Activated CD4-positive, alpha-beta T cell treated with anti-CD3 and anti-CD28 coated beads, Interleukin-2, amount 50 U/mL, for 24 hours (primary cell): ENCODE measurements at regions not wholly inside any gene's neighbourhood (a gene's known extent, or its start where the extent isn't known, plus 50 kb on each side); places are given as distances from the start of the nearest gene placed in this dataset.
A peak's percentile ranks its signal among the peaks of the same experiment; 100 is the strongest.
"Not testable (repeated sequence)": the region's sequence is repeated elsewhere in the genome, so short reads cannot be mapped to it uniquely, and the experiment has no call there.

Source experiments
- DNase-seq, 2 donors: peaks; one replicate each; pipeline ENCODE4 v3.0.0-alpha.2; 2020; ENCODE audit warnings: low read depth in 1 of 2, low spot score in 1 of 2

DNA sequence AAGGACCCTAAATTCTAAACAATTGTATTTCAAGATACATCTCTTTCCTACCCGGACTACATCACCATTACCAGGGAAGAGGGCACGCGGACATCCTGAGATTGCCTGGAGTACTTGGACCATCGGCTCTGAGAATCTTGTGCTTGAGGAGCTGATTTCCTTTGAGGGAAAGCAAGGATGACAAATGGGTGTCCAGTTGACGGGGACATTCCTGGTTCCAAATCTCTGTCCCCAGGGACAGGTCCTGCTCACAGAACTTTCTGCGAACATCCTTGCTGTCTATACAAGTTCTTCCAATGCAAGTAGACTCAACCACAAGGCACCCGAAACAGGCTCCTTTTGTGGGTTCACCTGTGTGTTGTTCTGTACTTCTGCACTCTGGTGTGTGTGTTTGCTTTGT lies 289.5 kb upstream of the MYT1L start:
- no peak for DNase-seq

DNA sequence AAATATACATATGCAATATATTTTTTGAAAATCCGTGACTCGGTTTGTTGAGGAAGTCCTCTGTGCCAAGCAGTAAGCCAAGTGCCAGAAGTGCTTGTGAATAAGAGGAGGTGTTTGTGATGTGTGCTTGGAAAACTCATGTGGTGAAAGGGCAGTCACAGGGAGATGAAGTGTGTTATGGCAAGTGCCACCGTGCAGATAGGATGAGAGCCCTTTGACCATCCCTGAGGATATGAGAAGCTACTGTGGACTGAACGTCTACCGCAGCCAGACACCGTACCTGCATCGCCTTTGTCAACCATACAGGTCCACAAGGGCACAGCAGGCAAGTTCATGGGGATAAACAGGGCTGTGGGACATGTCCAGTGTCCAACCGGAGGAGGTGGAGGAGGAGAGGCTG lies 288.9 kb upstream of the MYT1L start:
- DNase-seq: no peak

DNA sequence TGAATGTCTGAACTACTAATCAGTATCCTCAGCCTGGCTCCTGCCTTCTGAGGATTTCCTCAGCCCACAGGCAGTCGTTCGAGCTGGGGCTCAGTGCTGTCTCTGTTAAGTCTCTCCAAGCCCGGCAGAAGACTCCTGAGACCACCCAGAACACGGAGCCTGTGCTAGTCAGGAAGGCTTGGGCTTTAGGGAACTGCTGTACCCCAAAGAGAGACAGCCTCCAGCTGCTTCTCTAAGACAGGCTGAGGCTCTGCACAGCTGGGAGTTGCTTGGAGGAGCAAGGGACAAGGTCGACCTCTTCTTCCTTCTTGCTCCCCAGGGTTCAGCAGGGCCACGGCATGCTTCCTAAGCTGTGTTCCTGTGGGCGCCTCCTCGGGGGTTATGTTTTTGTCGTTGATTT lies 283.4 kb upstream of the MYT1L start:
- DNase-seq: no peak

DNA sequence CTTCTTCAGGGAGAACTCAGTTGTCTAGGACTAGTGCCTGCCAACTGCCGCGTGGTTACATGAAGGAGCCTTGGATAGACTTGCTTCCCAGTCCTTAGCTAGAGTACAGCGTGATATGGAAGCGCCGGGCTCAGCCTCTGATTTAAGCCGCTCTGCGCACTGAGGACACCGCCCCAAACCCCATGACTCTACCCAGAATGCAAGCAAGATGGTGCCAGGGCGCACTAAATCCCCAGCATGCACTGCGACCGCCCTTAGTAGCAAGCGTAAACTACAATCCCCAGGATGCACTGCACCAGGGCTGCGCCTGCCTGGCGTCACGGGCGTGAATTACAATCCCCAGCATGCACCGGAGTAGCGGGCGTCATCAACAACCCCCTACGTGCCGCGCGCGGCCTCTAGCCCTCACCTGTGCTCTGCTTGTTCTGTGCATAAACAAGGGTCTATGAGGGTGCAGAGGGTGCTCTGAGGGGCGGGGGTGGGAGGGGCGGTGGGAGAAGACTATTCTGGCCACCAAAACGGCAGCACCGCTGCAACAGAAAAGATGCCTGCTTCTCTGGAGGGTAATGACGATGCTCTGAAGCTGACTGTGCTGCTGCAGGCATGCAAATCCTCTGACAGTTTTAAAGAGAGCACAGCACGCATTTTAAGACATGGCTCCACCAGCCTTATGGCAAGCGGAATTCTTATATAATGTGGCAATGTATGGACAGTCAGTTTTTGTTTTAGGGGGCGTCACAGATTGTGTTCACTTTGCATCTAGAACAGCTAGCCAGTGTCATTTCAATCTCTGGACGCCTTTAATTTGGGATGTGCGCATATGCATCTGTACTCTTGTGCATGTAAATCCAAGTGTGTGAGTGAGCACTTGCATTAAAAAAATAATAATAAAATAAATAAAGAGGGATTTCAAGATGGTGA lies 282.5 kb upstream of the MYT1L start:
- DNase-seq: peak; percentile 65 to 85

DNA sequence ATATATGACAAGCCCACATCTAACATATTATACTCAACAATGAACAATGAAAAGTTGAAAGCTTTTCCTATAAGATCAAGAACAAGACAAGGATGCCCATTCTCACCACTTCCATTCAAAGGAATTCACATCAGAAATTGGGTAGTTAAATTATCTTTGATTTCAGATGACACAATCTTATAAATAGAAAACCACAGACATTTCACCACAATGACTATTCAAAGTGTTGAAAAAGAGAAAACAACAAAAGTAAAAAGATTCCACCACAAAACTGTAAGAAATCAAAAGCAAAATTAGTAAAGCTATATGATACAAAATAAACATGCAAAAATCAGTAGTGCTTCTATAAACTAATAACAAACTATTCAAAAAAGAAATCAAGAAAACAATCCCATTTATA lies 279.7 kb upstream of the MYT1L start:
- DNase-seq: no peak

DNA sequence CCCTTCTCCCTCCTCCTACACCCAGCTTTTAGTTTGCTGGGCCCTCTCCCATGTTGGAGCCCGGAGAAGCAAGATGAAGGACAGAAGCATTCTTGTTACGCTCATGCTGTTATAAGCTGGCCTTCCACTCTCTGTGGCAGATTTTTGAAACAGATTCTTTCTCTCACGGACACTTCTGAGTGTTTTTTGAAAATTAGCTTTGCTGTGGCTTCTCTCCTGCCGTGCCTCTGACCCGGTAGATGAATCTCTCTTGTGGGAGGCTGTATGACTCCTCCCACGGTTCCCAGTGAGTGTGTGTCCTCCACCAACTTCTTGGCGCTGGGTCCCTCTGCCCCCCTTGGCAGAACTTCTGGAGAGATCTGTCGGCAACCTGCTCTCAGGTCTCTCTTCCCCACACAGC lies 269.3 kb upstream of the MYT1L start:
- no peak for DNase-seq

GRCh38 chr2:2599441-2599840 lies 268.4 kb upstream of the MYT1L start:
- no peak for DNase-seq

- DNase-seq: no peak
Observed at GRCh38 chr2:2597712-2598111, 266.6 kb upstream of the MYT1L start.

DNA sequence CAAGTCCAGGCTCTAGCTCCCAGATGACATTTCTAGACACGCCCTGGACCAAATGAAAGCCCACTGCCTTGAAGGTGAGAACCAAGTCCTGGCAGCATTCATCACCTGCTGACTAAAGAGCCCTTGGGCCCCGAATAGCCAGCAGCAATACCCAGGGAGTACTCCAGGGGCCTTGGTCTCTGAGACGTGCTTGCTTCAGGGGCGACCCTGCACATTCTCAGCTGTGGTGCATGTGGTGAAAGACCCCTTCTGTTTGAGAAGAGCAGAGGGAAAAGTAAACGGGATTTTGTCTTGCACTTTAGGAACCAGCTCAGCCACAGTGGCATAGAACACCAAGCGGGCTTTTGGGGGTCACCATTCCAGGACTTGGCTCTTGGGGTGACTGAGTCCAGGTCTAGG lies 260.5 kb upstream of the MYT1L start:
- no peak for DNase-seq

DNA sequence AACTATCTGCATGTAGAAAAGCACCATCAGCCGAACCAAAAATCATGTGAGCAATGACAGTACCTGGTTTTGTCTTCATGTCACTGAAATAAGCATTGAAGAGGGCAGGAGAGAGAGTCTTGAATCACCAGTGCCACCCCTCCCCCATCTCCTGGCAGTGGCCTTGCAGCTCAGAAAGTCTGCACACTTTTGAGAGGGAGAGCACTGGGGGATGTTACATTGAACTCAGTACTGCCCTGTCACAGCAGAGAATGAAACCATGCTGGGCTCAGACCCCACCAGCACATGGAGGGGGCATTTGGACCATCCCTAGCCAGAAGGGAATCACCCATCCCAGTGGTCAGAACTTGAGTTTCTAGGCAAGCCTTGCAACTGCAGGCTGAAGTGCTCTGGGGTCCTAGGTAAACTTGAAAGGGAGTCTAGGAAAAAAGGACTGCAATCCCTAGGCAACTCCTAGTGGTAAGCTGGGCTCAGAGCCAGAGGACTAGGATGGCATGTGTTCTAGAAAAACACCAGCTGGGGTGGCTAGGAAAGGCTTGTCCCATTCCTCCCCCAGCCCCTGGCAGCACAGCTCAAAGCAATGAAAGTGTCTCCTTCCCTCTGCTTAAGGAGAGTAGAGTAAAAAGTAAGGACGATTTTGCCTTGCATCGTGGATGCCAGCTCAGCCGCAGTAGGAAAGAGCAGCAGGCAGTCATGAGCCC lies 259.9 kb upstream of the MYT1L start:
- no peak for DNase-seq

DNA sequence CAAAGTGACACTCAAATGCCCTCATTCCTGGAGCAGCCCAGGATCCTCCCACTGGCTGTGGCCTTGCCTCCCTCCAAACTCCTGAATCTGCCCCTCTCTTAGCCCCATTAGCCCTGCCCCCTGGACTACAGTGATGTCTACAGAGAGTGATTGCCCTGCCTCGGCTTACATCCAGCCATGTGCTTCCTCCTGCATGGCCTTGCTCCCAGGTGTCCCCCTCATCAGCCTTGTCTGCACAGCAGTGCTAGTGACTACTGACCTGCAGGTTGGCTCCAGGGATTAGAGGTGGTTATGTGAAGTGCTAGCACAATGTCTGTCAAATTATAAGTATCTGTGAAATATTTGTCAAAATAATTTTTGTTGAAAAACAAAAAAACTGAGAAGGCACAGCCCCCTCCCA lies 259.1 kb upstream of the MYT1L start:
- DNase-seq: no peak

DNA sequence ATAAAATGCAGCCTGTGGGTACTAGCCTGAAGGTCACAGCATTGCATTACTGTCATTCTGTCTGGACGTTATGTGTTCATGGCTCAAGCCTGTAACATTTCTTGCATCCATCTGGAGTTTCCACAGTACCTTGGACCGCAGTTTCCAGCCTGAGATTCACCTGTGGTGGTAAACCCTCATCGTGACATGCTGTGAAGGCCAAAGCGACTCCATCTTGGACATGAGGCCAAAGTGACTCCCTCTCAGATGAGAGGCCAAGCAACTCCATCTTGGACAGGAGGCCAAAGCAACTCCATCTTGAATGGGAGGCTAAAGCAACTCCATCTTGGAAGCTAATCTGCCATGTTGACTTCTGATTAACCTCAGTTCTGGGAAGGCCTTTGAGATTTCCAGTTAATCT lies 257.7 kb upstream of the MYT1L start:
- DNase-seq: no peak

DNA sequence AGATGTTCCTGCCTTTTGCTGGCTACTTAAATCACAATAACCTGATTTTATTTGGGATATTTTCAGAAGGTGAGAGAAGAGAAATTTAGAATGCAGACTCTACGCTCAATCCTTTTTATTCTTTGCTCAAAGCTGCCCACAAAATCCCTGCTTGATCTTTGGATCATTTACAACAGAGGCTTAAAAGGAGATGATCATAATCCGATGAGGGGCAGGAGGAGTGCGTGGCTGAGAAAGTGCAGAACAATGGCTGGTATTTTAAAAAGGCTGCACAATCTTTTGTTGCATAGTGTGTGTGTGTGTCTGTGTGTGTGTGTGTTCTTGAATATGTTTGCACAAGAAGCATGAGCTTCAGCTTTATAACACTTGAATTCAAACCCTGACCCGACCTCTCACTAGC lies 256.3 kb upstream of the MYT1L start:
- DNase-seq: no peak

DNA sequence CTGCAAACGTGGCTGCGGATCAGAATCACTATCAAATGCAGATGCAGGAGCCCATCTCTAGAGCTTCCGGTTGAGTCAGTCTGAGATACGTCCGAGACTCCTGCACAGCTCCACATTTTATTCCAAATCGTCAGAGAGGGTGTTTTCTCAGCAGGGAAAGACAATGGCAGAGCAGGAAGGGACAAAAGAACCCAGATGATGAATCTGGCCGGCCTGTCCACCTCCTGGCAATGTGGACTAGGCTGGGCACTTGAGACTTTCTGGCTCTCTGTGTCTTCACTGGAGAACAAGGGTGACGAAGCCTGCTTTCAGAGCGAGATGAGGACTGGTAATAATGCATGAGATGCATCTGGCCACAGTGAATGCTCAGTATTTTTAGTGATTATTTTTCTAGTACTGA lies 255.9 kb upstream of the MYT1L start:
- DNase-seq: no peak

- DNase-seq: no peak
Observed at GRCh38 chr2:2586068-2586776, 255.1 kb upstream of the MYT1L start.

- DNase-seq: no peak
Observed at GRCh38 chr2:2582998-2583545, 252.0 kb upstream of the MYT1L start.

DNA sequence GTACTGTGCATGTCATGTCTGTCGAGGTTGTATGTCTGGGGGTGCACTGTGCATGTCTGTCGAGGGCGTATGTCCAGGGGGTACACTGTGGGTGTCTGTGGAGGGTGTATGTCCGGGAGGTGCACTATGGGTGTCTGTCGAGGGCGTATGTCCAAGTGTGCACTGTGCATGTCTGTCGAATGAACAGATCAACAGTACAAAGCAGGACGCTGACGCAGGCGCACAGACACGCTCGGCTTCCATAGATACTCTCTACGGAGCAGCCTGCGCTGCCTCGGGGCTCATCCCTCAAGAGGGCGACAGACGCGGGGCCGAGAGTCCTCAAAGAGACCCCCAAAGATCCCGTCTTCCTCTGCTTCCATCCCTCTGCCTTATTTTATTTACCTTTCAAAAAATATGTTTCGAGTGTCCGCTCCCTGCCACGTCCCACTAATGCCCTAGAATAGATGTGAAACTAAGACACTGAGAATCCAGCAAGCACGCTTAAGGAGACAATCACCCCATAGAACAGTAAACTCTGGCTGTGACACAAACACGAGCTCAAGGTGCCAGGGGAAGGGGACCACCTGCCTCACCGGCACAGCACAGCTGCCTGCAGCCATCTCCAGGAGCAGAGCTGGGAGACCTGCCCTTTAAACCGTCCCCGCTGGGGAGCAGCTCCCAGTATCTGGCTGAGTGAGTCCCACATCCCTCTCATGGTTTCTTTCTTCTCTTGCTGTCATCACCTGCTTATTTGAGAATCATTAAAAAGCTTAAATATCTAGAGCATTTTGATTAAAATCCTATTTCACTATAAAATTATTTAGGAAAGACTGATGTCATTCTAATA lies 250.5 kb upstream of the MYT1L start:
- DNase-seq: no peak

- DNase-seq: not testable (repeated sequence)
Observed at GRCh38 chr2:2580841-2581240, 249.8 kb upstream of the MYT1L start.

- DNase-seq: no peak
Observed at GRCh38 chr2:2580341-2580740, 249.3 kb upstream of the MYT1L start.

- DNase-seq: no peak
Observed at GRCh38 chr2:2579814-2580213, 248.7 kb upstream of the MYT1L start.

DNA sequence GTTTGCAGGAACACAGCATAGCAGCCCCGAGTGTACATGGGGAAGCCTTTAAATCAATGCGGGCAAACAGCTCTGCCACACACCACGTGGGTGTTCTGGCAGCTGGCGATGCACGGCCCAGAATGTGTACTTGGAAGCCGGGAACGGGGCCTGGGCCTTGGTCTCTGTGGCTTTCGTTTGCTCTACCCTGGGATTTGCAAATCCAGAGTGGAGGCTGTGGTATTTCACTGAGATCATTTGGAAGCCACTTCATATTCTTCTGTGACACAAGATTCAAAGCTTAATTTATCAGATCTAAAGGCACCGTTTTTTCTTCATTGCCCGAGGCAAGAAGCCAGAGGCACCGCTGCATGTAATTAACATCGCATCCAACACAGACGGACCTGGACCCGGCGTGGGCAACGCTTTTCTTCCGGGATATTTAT lies 246.3 kb upstream of the MYT1L start:
- no peak for DNase-seq
